Type B pancreatic cell (in vitro differentiated cells): ENCODE measurements at regions not wholly inside any gene's neighbourhood (a gene's known extent, or its start where the extent isn't known, plus 50 kb on each side); places are given as distances from the start of the nearest gene placed in this dataset.

Source experiments
- DNase-seq: peaks from one replicate; pipeline ENCODE4 v3.0.0; 2021; ENCODE audit warnings: mixed read lengths; ENCODE audit not compliant: unreplicated experiment; ENCODE audit errors: extremely low spot score
- H3K27ac Mint-ChIP-seq: 2 replicates; pipeline ENCODE4 v1.8.0; 2021; ENCODE audit warnings: mild to moderate bottlenecking, mixed read lengths
- H3K27me3 Mint-ChIP-seq: 2 replicates; pipeline ENCODE4 v1.8.0; 2021; ENCODE audit warnings: mixed read lengths
- H3K36me3 Mint-ChIP-seq: 2 replicates; pipeline ENCODE4 v1.8.0; 2021; ENCODE audit warnings: mixed read lengths
- H3K4me1 Mint-ChIP-seq: one replicate; pipeline ENCODE4 v1.8.0; 2021; ENCODE audit warnings: mixed read lengths; ENCODE audit not compliant: unreplicated experiment
- H3K4me3 Mint-ChIP-seq: 2 replicates; pipeline ENCODE4 v1.8.0; 2021; ENCODE audit warnings: mild to moderate bottlenecking, mixed read lengths
- H3K9me3 Mint-ChIP-seq: 2 replicates; pipeline ENCODE4 v1.8.0; 2021; ENCODE audit warnings: mixed read lengths
- CTCF ChIP-seq: fragments of 200-600 bp; sonication (generic); conservative IDR thresholded peaks from 2 replicates; pipeline ENCODE4 v1.5.0; 2021; ENCODE audit warnings: antibody characterized with exemption, mild to moderate bottlenecking

GRCh38 chr3:27573138-27573537 lies 89.0 kb upstream of the SLC4A7 start:
- Mint-ChIP-seq H3K4me1 (no peaks in the 10 kb centered on the region), H3K9me3 (no peaks in the 10 kb centered on the region), H3K27ac (no peak overlapping the region), H3K4me3 (no peak overlapping the region), H3K36me3 (no peaks in the 10 kb centered on the region), H3K27me3 (no peaks in the 10 kb centered on the region)
- DNase-seq, result no peak
- no peak for TF ChIP-seq CTCF

DNA sequence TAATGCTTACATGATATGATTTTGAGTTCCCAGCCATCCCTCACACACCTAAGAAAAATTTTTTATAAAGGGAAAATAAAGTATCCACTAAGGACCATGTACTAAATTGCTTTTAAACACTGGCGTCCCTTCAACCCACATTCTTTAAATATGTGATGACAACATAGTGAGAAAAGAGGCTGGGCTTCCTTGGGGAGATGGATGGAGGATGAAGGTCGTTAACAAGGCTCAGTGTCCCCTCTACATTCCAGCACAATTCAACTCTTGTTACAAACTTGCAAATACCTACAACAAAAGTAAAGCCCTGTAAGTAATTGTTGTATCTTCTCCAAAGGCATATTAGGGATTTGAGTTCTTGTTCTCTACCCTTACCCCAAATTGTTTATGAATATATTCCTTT lies 87.2 kb upstream of the SLC4A7 start:
- no peak overlapping the region for H3K27ac Mint-ChIP-seq
- H3K4me1 Mint-ChIP-seq, result no peaks in the 10 kb centered on the region
- no peaks in the 10 kb centered on the region for H3K36me3 Mint-ChIP-seq
- no peak for TF ChIP-seq CTCF
- H3K9me3 Mint-ChIP-seq, result no peaks in the 10 kb centered on the region
- no peak for DNase-seq
- no peaks in the 10 kb centered on the region for H3K27me3 Mint-ChIP-seq
- no peak overlapping the region for H3K4me3 Mint-ChIP-seq

DNA sequence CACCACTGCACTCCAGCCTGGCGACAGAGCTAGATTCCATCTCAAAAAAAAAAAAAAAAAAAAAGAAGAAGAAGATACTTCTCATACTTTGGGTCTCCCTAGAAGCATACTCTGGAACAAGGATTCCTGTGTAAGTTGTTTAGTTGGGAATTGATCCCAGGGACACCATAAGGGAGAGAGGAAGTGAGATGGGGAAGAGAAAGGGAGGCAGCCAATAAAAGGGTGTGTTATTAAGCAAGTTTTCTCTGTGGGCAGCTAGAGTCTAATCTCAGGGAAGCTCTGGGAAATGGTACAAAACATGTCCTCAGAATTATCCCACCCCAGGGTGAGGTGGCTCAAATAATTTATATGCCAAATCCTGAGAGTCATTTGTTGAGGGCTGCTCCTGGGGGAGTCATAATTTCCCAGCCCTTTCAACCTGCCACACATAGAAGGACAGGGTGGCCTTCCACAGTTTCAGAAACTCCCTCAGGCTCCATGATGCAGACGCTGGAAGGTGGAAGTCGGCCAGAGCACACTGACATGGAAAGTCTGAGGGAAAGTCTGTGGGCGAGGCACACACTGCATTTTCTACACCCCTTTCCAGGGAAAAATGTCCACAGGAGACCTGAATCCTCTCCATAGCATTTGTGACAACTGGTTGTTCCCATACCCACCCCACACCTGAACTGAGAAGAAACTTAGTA lies 86.4 kb upstream of the SLC4A7 start:
- Mint-ChIP-seq H3K4me3 (no peak overlapping the region), H3K27ac (no peak overlapping the region), H3K27me3 (no peaks in the 10 kb centered on the region), H3K9me3 (no peaks in the 10 kb centered on the region), H3K36me3 (no peaks in the 10 kb centered on the region), H3K4me1 (no peaks in the 10 kb centered on the region)
- no peak for DNase-seq
- TF ChIP-seq CTCF, result no peak

DNA sequence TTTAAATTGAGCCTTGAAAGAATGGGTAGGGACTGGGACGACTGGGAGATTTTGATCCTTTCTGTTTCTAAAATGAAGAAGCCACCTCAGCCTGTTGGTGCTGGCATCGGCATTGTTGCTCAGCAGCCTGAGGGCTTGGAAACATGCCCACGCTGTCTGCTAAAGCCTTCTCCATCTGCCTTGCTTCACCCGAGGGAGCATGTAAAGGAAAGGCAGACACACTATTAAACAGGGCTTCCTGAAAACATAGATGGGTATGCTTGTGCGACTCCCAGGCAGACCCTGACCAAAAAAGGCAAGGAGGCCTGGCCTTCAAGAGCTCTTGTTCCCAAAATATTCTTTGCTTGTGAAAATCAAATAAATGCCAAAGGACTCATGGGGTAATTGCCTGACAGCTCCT lies 84.2 kb upstream of the SLC4A7 start:
- no peaks in the 10 kb centered on the region for H3K27me3 Mint-ChIP-seq
- no peak overlapping the region for H3K4me3 Mint-ChIP-seq
- H3K36me3 Mint-ChIP-seq, result no peaks in the 10 kb centered on the region
- H3K4me1 Mint-ChIP-seq, result no peaks in the 10 kb centered on the region
- DNase-seq, result no peak
- TF ChIP-seq CTCF, result no peak
- no peaks in the 10 kb centered on the region for H3K9me3 Mint-ChIP-seq
- H3K27ac Mint-ChIP-seq, result no peak overlapping the region

GRCh38 chr3:27567251-27567650 lies 83.1 kb upstream of the SLC4A7 start:
- no peak for TF ChIP-seq CTCF
- no peaks in the 10 kb centered on the region for H3K9me3 Mint-ChIP-seq
- H3K4me3 Mint-ChIP-seq, result no peak overlapping the region
- no peaks in the 10 kb centered on the region for H3K36me3 Mint-ChIP-seq
- H3K27me3 Mint-ChIP-seq, result no peaks in the 10 kb centered on the region
- H3K27ac Mint-ChIP-seq, result no peak overlapping the region
- H3K4me1 Mint-ChIP-seq, result no peaks in the 10 kb centered on the region
- DNase-seq, result no peak
